ENCODE measurements at regions not wholly inside any gene's neighbourhood (a gene's known extent, or its start where the extent isn't known, plus 50 kb on each side); places are given as distances from the start of the nearest gene placed in this dataset.

DNA sequence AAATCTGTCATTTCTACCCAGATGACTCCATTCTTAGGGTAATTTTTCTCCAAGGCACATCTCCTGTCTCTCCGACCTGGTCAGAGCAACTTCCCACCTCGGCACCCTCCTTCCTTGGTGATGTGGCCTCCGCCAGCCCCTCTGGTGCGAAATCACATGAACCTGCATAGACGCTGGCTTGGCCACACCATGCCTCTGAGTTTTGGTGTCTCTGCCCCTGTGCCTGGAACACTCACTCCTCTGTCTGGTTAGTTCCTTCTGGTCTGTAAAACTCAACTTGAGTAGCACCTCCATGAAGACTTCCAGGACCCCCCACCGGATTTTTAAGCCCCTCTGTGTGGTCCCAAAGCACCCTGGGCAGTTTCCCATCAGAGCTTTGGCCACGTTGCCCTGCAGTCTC lies 83.2 kb upstream of the OTOS start:
- Mint-ChIP-seq H3K4me1 (ENCODE audit: low read depth) (no peaks in the 10 kb centered on the region), H3K27ac (no peak overlapping the region), H3K4me3 (no peak overlapping the region), H3K9me3 (peaks cover 2% of the 10 kb centered on the region), H3K36me3 (ENCODE audit: low read depth) (peaks cover 2% of the 10 kb centered on the region), H3K27me3 (peaks cover 17% of the 10 kb centered on the region)
- CTCF ChIA-PET = no interaction called here
- intact Hi-C loops (cut with micrococcal nuclease) = no loop called here
- ATAC-seq (no peak), DNase-seq (no peak)
- POLR2A ChIA-PET = no interaction called here
- TF ChIP-seq, protein P1, sequence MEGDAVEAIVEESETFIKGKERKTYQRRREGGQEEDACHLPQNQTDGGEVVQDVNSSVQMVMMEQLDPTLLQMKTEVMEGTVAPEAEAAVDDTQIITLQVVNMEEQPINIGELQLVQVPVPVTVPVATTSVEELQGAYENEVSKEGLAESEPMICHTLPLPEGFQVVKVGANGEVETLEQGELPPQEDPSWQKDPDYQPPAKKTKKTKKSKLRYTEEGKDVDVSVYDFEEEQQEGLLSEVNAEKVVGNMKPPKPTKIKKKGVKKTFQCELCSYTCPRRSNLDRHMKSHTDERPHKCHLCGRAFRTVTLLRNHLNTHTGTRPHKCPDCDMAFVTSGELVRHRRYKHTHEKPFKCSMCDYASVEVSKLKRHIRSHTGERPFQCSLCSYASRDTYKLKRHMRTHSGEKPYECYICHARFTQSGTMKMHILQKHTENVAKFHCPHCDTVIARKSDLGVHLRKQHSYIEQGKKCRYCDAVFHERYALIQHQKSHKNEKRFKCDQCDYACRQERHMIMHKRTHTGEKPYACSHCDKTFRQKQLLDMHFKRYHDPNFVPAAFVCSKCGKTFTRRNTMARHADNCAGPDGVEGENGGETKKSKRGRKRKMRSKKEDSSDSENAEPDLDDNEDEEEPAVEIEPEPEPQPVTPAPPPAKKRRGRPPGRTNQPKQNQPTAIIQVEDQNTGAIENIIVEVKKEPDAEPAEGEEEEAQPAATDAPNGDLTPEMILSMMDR (IDR thresholded peaks at IDR 0.05) = no peak

DNA sequence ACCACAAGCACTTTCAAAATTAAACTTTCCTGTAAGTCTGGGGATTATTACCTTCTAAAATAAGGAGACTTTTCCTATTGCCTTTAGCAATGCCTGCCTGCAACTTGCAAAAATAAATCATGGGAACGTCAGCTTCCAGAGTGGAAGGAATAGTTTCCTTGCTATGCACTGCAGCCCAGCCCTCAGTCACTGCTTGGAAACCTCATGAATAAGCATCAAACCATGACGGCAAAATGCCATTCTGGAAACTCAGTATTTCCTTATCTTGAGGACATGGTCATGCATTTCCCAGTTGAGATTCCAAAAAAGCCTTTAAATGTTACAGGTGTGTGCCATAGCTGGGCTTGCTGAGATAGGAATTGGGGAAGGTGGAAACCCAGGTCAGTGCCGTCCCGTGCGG lies 84.2 kb upstream of the OTOS start:
- Mint-ChIP-seq H3K27me3 (peaks cover 17% of the 10 kb centered on the region), H3K4me1 (ENCODE audit: low read depth) (no peaks in the 10 kb centered on the region), H3K36me3 (ENCODE audit: low read depth) (peaks cover 2% of the 10 kb centered on the region), H3K27ac (no peak overlapping the region), H3K9me3 (peaks cover 8% of the 10 kb centered on the region), H3K4me3 (no peak overlapping the region)
- DNase-seq = no peak
- intact Hi-C loops (cut with micrococcal nuclease) = no loop called here
- ChIA-PET POLR2A (interaction anchor here (0.6 kb wide), 1 partner anchor 166 kb away, joined by 3 read pairs; no protein-coding TSS in a partner anchor), CTCF (no interaction called here)
- TF ChIP-seq, protein P1 (IDR thresholded peaks at IDR 0.05) = no peak
- ATAC-seq = no peak

DNA sequence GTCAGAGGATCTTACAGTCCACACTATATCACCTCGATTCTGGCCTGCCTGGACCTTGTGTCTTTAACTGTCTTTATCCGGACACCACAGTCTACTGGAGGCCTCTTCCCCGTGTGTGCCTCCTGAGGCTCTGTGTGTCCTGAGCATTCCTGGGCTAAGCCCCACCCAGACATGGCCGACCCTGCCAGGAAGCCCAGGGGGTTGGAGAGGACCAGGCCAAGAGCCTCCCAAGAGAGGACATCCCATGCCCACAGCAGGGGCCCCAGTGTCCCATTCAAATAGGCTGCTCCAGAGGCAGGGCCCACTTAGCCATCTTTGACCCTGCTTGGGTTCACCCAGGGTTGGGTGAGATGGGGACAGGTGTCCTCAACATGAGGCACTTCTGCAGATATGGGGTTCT lies 84.7 kb upstream of the OTOS start:
- intact Hi-C loops (cut with micrococcal nuclease) = no loop called here
- no peak for DNase-seq
- H3K4me3 Mint-ChIP-seq = no peak overlapping the region

DNA sequence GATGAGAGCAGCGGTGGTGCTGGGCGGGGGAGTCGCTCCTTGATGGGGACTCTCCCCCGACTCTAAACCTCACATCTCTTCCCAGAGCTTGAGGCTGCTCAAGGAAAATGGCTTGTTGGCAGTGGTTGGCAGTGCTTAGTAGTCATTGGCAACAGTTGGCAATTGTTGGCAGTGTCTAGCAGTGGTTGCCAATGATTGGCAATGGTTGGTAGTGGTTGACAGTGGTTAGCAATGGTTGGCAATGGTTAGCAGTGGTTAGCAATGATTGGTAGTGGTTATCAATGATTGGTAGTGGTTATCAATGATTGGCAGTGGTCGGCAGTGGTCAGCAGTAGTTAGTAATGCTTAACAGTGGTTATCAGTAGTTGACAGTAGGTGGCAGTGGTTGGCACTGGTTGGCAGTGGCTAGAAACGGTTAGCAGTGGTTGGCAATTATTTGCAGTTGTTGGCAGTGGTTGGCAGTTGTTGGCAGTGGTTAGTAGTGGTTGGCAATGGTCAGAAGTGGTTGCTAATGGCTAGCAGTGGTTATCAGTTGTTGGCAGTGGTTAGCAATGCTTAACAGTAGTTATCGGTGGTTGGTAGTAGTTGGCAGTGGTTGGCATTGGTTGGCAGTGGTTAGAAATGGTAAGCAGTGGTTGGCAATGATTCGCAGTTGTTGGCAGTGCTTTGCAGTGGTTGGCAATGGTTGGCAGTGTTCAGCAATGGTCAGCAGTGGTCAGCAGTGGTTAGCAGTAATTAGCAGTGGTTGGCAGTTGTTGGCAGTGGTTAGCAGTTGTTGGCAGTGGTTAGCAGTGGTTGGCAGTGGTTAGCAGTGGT lies 85.4 kb upstream of the OTOS start:
- Mint-ChIP-seq H3K9me3 (peaks cover 8% of the 10 kb centered on the region), H3K27ac (no peak overlapping the region), H3K27me3 (peaks cover 22% of the 10 kb centered on the region), H3K4me3 (no peak overlapping the region), H3K36me3 (ENCODE audit: low read depth) (peaks cover 2% of the 10 kb centered on the region), H3K4me1 (ENCODE audit: low read depth) (no peaks in the 10 kb centered on the region)
- POLR2A ChIA-PET = no interaction called here
- TF ChIP-seq, protein P1 (IDR thresholded peaks at IDR 0.05) = no peak
- CTCF ChIA-PET = no interaction called here
- DNase-seq = no peak
- ATAC-seq = no peak
- intact Hi-C loops (cut with micrococcal nuclease) = no loop called here

More for the DNA sequence above, 84.7 kb upstream of the OTOS start:
- TF ChIP-seq, protein P1 (IDR thresholded peaks at IDR 0.05) = no peak
- ATAC-seq = no peak
- H3K9me3 Mint-ChIP-seq = peaks cover 8% of the 10 kb centered on the region
- H3K36me3 Mint-ChIP-seq (ENCODE audit: low read depth) = peaks cover 2% of the 10 kb centered on the region
- peaks cover 21% of the 10 kb centered on the region for H3K27me3 Mint-ChIP-seq
- ChIA-PET CTCF (no interaction called here), POLR2A (interaction anchor here (0.6 kb wide), 1 partner anchor 165 kb away, joined by 3 read pairs; no protein-coding TSS in a partner anchor)
- H3K4me1 Mint-ChIP-seq (ENCODE audit: low read depth) = no peaks in the 10 kb centered on the region
- H3K27ac Mint-ChIP-seq = no peak overlapping the region

DNA sequence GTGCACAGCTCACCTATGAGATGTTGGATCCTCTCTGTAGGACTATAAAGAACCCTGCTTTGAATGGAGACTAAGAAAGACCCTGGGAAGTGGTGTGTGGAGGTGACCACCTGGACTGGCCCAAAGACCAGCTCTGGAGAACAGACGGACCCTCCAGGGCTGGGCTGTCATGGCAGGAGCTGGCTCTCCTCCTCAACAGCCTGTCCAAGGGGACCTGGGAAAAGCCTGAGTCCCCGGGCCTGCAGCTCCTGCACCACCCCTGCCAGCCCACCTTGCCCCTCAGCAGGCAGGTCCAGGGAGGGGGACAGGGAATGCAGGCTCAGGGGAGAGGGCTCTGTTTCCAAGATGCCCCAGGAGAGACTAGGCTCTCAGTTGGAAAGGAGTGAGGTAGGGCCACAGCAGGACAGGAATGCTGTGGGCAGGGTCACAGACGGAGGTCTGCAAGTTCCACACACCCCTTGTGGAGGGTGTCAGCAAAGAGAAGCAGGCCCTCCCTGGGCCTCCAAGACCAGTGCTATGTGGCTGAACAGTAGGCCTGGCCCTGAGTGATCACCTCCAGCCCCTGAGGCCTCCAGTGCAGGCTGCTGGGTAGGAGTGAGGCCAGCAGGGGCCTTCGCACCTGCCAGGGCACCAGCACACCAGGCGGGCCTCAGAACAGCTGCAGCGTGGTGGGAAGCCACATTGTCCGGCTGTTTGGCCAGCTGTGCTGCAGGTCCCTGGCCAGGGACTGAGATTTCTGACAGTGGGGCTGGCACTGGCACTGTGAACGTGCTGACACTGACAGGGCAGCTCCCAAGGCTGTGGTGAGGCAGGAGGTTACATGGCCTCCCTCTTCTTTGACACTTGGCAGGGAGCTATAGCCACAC lies 86.4 kb upstream of the OTOS start:
- DNase-seq (no peak), ATAC-seq (no peak)
- Mint-ChIP-seq H3K4me3 (no peak overlapping the region), H3K4me1 (ENCODE audit: low read depth) (no peaks in the 10 kb centered on the region), H3K36me3 (ENCODE audit: low read depth) (peaks cover 2% of the 10 kb centered on the region), H3K27ac (no peak overlapping the region), H3K27me3 (peaks cover 24% of the 10 kb centered on the region), H3K9me3 (peaks cover 8% of the 10 kb centered on the region)
- intact Hi-C loops (cut with micrococcal nuclease) = no loop called here
- CTCF ChIA-PET = interaction anchor here (1.0 kb wide), 1 partner anchor 18 kb away, joined by 3 read pairs; no protein-coding TSS in a partner anchor
- TF ChIP-seq, protein P1 (IDR thresholded peaks at IDR 0.05) = no peak
- POLR2A ChIA-PET = no interaction called here

All from activated CD8-positive, alpha-beta T cell treated with anti-CD3 and anti-CD28 coated beads for 36 hours (primary cell).